A172 (cell line): ENCODE measurements at regions not wholly inside any gene's neighbourhood (a gene's known extent, or its start where the extent isn't known, plus 50 kb on each side); places are given as distances from the start of the nearest gene placed in this dataset.
"Not testable (repeated sequence)": the region's sequence is repeated elsewhere in the genome, so short reads cannot be mapped to it uniquely, and the experiment has no call there.

Experiments
- DNase-seq: peaks from one replicate; pipeline ENCODE4 v3.0.0-alpha.2; 2015; ENCODE audit warnings: low spot score

GRCh38 chr16:50449800-50450199 lies 81.0 kb upstream of the BRD7 start:
- DNase-seq, result no peak

GRCh38 chr16:50448981-50449380 lies 80.2 kb upstream of the BRD7 start:
- DNase-seq, result no peak

- DNase-seq, result no peak
These were observed 79.7 kb upstream of the BRD7 start for GRCh38 chr16:50448522-50448921.

- DNase-seq, result not testable (repeated sequence)
These were observed 78.6 kb upstream of the BRD7 start for GRCh38 chr16:50447386-50447785.

- no peak for DNase-seq
These were observed 78.1 kb upstream of the BRD7 start for GRCh38 chr16:50446861-50447260.

GRCh38 chr16:50445621-50446555 lies 77.1 kb upstream of the BRD7 start:
- no peak for DNase-seq

GRCh38 chr16:50444526-50444925 lies 75.7 kb upstream of the BRD7 start:
- DNase-seq, result no peak

GRCh38 chr16:50442221-50442620 lies 73.4 kb upstream of the BRD7 start:
- no peak for DNase-seq

- no peak for DNase-seq
These were observed 72.8 kb upstream of the BRD7 start for GRCh38 chr16:50441486-50442157.

GRCh38 chr16:50440991-50441390 lies 72.2 kb upstream of the BRD7 start:
- no peak for DNase-seq

- no peak for DNase-seq
These were observed 71.7 kb upstream of the BRD7 start for GRCh38 chr16:50440531-50440930.

- no peak for DNase-seq
These were observed 69.1 kb upstream of the BRD7 start for GRCh38 chr16:50437769-50438437.

- DNase-seq, result no peak
These were observed 67.5 kb upstream of the BRD7 start for GRCh38 chr16:50436271-50436670.

GRCh38 chr16:50434872-50435478 lies 66.2 kb upstream of the BRD7 start:
- no peak for DNase-seq

- no peak for DNase-seq
These were observed 61.3 kb upstream of the BRD7 start for GRCh38 chr16:50430076-50430475.

- no peak for DNase-seq
These were observed 60.0 kb upstream of the BRD7 start for GRCh38 chr16:50428742-50429141.

- peak; percentile 36 for DNase-seq
These were observed 59.3 kb upstream of the BRD7 start for GRCh38 chr16:50428116-50428515.

GRCh38 chr16:50427107-50427506 lies 58.3 kb upstream of the BRD7 start:
- DNase-seq, result no peak

- no peak for DNase-seq
These were observed 56.9 kb upstream of the BRD7 start for GRCh38 chr16:50425648-50426047.

GRCh38 chr16:50425044-50425443 lies 56.3 kb upstream of the BRD7 start:
- DNase-seq, result no peak

GRCh38 chr16:50422926-50423325 lies 54.1 kb upstream of the BRD7 start:
- no peak for DNase-seq

- no peak for DNase-seq
These were observed 50.3 kb upstream of the BRD7 start for GRCh38 chr16:50419116-50419515.
